ENCODE measurements at regions not wholly inside any gene's neighbourhood (a gene's known extent, or its start where the extent isn't known, plus 50 kb on each side); places are given as distances from the start of the nearest gene placed in this dataset.

GRCh38 chr4:125135652-125136051 lies 179.1 kb upstream of the FAT4 start:
- DNase-seq = no peak

DNA sequence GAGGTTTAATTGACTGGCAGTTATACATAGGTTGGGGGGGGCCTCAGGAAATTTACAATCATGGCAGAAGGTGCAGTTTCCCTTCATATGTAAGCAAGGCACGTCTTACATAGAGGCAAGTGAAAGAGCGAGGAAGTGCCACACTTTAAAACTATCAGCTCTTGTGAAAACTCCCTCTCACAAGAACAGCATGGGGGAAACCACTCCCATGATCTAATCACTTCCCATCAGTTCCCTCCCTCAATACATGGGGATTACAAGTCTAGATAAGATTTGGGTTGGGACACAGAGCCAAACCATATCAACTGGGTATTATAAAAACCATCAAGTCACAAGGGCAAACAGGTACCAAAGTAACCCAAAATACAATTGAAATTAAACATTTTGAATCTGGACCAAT lies 182.0 kb upstream of the FAT4 start:
- no peak for DNase-seq

DNA sequence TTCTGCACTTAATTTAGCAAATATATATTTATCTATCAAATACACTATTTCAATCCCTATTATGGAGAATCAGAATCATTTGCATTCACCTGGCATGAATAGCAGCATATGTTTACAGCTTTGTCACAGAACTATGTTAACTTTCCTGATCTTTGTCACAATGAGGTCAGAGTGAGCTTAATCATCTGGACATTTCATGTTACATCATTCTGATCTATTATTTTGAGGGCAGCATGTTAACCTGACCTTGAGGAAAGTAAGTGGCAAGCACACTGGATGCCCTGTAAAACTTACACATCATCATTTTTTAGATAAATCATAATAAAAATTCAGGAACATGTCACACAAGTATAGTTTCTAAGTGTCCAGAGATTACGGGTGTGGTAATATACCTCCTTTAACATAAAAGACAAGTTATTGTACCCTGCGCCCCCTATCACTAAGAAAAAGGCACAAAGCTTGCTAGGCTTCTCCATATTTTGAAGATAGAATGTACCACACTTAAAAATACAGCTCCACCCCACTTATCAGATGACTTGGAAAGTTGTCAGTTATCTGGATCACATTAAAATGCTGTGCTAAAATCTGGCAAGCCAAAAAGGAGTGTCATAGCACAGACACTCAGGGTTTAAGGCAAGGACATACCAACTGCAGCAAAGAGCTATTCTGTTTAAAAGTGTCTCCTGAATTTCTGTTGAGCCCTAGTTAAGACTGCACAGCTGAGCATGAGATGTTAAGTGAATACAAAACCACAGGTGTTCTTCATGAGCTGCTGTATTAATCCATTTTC lies 182.7 kb upstream of the FAT4 start:
- no peak for DNase-seq

GRCh38 chr4:125125276-125125675 lies 189.5 kb upstream of the FAT4 start:
- no peak for DNase-seq

DNA sequence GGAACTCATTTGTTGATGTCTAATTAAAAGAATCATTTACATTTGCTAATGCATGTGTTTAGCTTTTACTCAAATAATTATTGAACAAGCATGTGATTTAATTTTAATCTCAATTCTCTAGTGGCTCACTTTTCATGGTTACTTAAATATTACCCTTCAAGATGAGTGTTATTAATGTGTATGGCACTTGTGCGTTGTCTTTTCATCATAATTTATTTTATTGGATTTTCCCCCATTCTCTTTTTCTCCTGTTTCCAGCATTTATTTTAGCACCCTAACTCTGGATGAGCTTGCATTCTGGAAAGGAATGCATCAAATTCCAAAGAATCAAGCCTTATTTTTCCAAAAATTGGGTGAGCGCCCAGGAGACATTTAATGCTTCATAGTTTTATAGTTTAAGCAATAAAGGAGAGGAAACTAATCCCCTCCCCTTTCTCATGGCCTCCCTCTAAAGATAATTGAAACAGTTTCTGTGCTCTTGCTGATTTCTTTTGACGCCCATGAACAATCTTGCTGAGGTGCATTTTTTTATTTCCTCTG lies 191.1 kb upstream of the FAT4 start:
- peak; percentile 2 for DNase-seq

GRCh38 chr4:125121581-125121980 lies 193.2 kb upstream of the FAT4 start:
- DNase-seq = no peak

DNA sequence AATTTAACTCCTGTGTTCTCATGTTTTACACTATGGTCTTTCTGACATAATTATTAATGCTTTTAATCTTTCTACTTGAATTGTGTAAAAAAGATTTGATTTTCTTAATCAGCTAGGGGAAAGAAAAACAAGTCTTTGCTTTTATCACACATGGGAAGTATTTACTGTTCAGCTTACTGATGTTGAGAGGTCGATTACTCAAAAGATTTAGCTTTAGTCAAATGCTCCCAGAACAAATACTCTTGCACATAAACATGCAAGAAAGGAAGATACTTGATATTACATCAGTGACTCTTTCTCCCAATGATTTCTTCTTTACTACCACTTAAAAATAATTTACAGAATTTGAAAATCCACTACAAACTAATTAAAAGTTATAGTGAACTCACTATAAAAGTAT lies 198.3 kb upstream of the FAT4 start:
- DNase-seq = no peak

GRCh38 chr4:125115941-125116340 lies 198.8 kb upstream of the FAT4 start:
- DNase-seq = no peak

GRCh38 chr4:125115476-125115875 lies 199.3 kb upstream of the FAT4 start:
- no peak for DNase-seq

DNA sequence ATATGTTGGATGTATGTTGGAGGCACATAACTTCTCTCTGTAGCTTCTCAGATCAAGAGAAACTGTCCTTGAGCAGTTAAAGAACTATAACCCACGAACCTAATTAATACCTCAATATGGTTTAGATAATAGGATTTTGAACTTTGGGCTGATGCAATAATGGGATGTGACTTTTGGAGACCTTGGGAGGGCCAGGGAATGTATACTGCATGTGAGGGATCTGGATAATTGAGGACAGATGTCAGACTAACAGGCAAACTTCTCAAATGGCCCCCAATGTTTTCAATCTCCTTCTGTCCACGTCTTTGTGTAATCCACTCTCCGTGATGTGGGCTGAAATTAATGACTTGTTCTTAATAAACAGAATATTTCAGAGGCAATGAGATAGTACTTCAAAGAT lies 202.2 kb upstream of the FAT4 start:
- no peak for DNase-seq

DNA sequence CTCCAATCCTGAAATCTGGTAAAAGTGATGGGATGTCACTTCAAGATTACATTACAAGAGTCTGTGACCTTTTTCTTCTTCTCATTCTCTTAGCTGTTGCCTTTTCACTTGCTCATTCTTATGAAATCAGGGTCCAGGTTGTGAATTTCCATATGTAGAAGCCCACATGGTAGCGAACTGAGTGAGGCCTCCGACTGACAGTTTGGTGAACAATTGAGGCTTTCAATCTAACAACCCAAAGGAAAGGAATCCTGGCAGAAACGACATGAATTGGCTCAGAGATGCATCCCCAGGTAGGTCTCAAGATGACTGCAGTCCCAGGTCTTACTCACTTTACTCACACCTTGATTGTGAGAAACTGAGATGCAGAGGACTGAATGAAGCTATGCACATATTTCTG lies 203.4 kb upstream of the FAT4 start:
- DNase-seq = no peak

- DNase-seq = no peak
Observed at GRCh38 chr4:125105561-125105960, 209.2 kb upstream of the FAT4 start.

DNA sequence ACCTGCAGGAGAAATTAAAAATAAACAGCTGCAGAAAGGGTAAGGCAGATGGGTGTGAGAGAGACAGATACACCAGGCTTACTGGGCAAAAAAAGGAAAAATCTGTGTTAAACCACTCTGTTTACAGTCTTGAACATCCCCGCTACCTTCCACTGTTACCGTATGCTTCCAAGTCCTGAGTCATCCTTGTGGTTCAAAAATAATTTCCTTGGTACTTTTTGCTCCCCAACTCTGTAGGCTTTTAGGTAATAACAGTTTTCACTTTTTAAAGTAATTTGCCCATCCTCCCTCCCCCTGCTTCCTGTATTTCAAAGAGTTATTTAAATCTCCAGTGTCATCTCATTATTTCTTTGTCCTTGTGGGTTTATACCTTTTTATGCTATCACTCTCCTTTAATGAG lies 210.1 kb upstream of the FAT4 start:
- no peak for DNase-seq

- DNase-seq = no peak
Observed at GRCh38 chr4:125101719-125102118, 213.0 kb upstream of the FAT4 start.

DNA sequence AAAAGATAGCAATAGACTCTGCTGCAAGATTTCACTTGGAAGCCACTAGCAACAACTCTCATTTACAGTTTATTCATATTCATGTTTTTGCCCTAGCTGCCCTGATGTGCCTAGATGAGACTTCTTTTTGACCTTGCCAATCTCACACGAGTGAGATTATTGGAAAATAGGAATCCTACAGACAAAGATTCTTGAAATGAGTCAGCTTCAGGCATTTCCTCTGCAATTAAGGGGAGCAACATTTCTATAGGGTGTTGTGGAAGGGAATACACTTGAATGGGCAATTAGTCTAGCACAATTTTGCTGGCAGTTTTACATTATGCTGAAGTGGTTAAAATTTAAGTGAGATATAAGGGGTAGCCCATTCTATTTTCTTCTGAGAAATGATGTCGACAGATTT lies 217.0 kb upstream of the FAT4 start:
- no peak for DNase-seq

DNA sequence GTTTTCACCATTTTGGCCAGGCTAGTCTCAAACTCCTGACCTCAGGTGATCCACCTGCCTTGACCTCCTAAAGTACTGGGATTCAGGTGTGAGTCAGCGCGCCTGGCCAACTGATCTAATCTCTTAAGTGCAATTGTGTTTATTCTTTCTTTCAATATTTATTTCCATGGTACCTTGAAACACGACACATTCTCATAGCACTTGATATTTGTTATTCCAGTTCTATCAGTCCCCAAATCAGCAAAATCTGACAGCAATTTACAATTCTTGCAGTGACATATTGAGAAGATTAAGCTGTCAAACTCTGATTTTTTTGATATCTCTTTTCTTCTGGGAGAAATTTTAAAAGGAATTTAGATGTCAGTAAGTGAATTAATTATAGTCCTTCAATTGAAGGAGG lies 218.1 kb upstream of the FAT4 start:
- DNase-seq = no peak

- no peak for DNase-seq
Observed at GRCh38 chr4:125091541-125091940, 223.2 kb upstream of the FAT4 start.

DNA sequence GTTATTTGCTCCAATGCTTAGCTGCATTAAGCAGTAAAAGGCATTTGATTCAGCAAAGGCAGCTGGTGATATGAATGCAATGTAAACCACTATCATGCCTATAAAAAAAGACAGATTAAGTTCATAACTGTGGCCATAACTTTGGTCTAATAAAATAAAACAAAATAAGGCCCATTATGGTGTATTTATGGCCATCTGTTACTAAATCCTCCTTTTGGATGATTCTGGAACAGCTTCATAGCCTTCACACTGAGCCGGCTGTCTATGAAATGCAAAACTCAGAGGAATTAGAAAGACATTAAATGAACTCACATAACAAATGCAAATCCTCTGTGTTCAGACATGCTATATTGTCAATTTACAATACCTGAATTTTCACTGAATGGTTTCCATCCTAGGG lies 223.7 kb upstream of the FAT4 start:
- no peak for DNase-seq

DNA sequence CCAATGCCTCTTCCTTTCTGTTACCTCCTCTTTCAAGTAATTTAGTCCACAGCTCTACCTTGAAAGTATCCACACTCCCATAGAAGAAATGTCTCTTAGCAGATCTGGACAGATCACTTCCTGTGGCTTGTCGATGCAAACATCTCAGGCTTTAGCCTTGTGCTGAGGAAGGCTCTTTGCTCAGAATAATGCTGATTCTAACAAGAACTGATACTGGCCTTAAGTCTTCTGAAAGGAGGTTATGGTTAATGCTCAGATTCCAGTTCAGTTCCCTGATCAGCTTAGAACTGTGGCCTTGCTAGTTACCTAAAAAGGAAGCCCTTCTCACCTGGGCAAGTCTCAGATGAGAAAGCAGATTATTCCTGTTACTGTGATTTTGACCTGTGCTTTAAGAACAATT lies 230.1 kb upstream of the FAT4 start:
- no peak for DNase-seq

GRCh38 chr4:125082729-125083417 lies 231.9 kb upstream of the FAT4 start:
- DNase-seq = no peak

- no peak for DNase-seq
Observed at GRCh38 chr4:125072269-125072668, 242.5 kb upstream of the FAT4 start.

DNA sequence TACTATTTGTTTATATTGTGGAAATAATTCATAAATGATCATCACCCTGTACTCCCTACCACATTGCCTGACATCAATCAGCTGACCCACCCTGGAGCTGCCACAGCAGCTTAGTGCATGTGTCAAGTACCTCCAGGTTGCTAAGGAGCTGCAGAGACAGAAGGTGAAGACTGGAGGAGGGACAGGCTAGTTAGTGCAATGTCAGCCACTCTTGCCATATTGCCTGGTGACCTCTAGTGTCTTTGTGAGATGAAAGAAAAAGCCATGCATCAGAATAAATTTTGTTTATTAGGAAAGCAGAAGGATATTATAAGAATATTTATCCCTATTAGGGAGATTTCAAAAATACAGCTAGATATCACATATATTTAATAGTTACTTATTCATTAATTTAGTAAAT lies 243.9 kb upstream of the FAT4 start:
- no peak for DNase-seq

- no peak for DNase-seq
Observed at GRCh38 chr4:125062115-125063050, 252.4 kb upstream of the FAT4 start.

Measured in NCI-H1105 treated with DMSO at 0.1 percent for 48 hours (cell line).